ENCODE measurements at regions not wholly inside any gene's neighbourhood (a gene's known extent, or its start where the extent isn't known, plus 50 kb on each side); places are given as distances from the start of the nearest gene placed in this dataset.
"Not testable (repeated sequence)": the region's sequence is repeated elsewhere in the genome, so short reads cannot be mapped to it uniquely, and the experiment has no call there.

DNA sequence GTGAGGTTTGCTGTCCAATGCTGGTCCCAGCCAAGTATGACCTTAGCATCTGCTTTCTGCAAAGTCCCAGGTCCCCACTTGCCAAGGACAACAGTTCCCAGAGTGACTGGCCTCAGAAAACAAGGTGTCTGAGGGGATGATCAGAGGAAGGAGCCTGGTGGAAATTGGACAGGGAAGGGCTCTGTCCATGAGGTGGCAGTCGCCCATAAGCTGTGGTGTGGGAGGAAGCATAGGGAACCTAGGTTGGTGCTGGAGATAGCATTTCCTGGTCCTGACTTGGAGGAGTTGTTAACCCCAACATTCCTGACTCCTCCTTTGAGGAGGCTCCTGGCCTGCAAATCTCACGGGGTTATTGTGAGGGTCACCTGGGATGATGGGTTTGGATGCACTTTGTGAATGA is 77.8 kb downstream of the LIMS4 start:
- intact Hi-C loops (cut with DNase I); DNase-seq (ENCODE audit: low spot score): not testable (repeated sequence)

DNA sequence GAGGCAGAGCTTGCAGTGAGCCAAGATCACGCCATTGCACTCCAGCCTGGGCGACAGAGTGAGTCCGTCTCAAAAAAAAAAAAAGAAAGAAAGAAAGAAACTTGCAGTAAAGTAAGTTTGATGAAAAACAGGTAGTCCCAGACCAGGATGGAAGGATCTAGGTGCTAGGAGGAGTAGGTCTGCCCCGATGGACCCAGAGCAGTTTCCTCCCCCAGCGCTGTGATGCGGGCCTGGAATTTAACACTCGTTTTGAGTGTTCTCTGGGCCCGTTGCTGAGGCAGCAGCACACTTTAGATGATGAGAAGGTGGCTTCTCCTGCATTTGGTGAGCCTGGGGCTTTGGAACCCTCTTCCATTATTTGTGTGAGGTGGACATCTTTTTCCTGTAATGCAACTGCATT is 80.2 kb downstream of the LIMS4 start:
- intact Hi-C loops (cut with DNase I): not testable (repeated sequence)
- peak; percentile 24 for DNase-seq (ENCODE audit: low spot score)

DNA sequence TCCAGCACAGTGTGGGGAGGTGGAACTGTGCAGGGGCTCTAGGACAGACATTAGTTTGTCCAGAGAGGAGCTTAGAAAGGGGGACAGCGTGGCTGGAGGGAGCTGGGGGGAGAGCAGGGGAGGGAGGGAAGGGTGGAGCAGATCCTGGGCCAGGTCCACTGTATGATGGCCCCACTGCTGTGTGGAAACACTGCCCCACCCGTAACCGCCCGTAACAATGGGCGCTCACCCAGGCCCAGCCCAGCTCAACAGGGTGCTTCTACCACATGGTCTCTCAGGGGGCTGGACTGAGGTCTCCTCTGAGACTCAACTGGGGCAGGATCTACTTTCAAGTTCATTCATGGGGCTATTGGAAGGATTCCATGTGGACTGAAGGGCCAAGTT is 81.6 kb downstream of the LIMS4 start:
- intact Hi-C loops (cut with DNase I); DNase-seq (ENCODE audit: low spot score): not testable (repeated sequence)

DNA sequence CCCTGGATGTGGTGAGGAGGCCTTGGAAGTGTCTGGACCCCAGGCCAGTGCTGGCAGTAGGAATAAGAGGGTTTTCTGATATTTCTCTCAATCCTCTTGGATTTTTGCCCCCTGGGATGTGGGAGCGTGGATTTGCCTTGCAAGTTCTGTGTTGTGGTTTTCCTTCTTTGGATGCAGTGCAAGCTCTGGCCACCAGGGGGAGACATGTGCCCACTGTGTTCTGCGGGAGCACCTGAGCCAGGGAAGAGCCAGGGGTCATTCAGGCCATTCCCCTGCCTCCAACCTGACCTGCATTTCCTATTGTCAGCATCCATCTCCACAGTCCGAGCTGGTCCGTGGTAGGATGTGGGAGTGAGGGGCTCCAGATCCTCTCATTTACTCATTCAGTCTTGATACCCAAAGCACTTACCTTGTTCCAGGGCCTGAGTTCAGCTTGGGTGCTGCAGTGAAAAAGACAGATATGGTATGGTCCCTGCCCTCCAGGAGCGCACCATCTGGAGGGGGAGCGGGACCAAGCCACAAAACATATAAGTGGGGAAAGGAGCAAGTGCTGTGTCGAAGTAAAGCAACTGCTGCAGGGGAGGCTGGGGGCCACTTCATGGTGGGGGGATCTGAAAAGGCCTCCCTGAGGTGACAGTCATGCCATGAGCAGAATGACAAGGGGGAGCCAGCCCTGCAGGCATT is 82.1 kb downstream of the LIMS4 start:
- DNase-seq (ENCODE audit: low spot score): peak; percentile 25
- intact Hi-C loops (cut with DNase I): not testable (repeated sequence)

DNA sequence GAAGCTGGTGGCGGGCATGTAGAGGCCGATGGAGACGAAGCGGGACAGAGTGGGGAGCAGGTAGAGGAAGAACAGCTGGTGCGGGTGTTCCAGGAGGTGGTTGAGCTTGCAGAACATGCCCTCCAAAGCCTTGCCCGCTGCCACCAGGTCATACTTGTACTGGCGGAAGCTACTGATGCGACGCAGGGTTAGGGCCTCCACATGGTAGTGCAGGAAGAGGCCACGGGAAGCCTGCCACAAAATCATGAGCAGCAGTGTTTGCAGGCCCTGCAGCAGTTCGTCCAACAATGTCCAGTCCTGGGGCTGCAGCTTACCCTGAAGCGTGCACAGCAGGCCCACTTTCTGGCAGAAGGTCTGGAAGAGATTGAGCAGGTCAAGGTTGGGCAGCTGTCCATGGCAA is 85.6 kb downstream of the LIMS4 start:
- DNase-seq (ENCODE audit: low spot score); intact Hi-C loops (cut with DNase I): not testable (repeated sequence)

DNA sequence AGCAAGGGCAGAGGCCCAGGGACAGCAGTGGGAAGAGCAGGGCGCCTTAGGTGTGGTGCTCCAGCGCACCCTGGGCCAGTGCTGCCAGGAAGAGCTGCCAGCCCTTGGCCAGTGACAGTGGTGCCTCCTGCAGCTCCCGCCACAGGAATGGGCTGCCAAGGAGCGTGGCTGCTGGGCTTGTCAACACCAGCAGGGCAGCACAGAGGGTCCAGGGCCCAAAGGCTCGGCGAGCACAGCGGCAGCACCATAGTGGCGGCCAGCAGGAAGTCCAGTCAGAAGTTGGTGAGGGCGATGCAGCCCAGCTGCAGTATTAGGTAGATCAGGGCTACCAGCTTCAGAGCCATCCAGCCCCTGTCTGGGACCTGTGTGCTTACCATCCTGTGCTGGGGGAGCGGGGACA is 86.1 kb downstream of the LIMS4 start:
- DNase-seq (ENCODE audit: low spot score): peak; percentile 68
- intact Hi-C loops (cut with DNase I): not testable (repeated sequence)

DNA sequence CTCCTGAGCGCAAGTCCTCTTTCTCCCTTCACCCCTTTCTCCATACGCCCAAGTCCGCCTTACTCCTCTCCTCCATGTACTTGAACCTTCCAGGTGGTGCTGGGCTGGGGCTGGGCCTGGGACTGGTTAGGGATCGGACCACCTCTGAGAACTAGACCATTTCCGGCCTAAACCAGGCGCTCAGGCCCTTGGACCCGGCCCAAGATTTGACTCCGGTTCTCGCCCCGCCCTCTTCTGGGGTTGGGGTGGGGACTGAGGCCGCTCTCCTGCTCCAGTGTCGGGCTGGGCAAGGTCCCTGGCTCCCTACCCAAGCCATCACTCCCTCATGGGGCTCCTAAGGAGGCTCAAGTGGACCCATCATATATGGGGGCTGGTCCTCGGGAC is 87.9 kb downstream of the LIMS4 start:
- DNase-seq (ENCODE audit: low spot score); intact Hi-C loops (cut with DNase I): not testable (repeated sequence)

DNA sequence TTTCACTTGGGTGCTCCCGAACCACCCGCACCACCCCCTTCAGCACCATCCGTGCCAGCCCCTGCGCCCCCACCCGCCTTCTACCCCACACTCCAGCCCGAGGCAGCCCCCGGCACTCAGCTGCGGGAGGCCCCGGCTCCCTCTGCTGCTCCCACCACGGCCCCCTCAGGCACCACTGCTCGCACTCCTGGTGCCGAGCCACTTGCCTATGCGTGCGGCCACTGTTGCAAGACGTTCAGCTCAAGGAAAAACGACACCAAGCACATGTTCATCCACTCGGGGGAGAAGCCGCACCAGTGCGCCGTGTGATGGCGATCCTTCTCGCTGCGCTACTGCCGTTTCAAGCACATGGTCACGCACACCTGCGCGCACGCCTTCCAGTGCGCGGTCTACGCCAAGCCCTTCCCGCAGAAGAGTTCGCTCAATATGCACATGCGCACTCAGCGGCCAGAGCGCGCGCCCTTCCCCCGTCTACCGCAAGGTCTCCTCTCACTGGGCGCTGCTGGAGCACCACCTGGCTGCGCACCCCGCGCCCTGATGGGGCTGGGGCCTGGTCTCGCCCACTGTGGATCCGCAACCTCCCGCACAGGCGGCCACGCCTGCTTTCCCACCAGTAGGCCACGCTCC is 88.4 kb downstream of the LIMS4 start:
- intact Hi-C loops (cut with DNase I): not testable (repeated sequence)

DNA sequence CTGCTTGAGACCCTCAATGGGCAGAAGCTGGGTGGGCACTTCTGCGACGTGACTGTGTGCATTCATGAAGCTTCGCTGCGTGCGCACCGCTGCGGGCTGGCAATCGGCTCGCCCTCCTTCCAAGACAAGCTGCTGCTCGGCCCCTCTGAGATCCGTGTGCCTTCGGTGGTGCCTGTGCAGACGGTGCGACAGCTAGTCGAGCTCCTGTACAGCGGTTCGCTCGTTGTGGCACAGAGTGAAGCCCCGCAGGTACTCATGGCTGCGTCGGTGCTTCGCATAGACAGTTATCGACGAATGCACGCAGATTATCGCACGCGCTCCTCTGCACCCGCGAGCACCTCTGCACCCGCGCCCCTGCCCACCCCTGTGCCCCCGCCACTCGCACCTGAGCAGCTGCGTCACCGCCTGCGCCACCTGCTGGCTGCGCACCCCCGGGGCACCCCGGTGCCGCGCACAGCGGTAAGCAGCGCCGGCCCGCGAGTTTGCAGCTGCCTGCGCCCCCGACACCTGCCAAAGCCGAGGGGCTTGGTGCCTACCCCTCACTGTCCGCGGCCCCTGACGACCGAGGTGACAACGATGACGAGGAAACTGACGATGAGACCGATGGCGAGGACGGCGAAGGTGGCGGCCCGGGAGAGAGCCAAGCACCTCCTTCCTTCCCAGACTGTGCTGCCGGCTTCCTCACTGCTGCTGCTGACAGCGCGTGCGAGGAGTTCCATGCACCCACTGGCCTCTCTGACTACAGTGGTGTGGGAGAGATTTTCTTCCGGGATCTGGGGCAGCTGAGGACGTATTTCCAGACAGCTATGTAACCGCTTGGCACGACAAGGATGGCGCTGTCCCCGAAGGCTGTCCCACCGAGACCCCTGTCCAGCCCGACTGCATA is 89.2 kb downstream of the LIMS4 start:
- intact Hi-C loops (cut with DNase I); DNase-seq (ENCODE audit: low spot score): not testable (repeated sequence)

More for the DNA sequence above, 88.4 kb downstream of the LIMS4 start:
- DNase-seq (ENCODE audit: low spot score): not testable (repeated sequence)

DNA sequence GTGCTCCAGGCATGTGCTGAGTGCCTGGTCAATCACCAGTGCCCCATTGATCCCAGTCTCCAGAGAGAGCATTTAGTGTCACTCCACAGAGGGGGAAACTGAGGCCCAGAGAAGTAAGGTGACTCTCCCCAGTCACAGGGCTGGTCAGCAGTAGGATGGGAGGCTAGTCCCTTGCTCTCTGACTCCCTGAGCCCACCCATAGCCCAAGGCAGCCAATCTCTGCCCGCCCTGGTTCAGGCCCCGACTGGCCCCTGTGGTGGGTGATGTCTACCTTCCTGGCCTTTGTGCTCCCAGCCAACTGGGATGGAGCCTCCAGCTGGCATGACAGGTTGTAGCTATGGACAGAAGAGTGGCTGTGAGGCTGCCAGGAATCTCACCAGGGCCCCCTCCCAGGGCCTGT is 99.1 kb downstream of the LIMS4 start:
- DNase-seq (ENCODE audit: low spot score); intact Hi-C loops (cut with DNase I): not testable (repeated sequence)

DNA sequence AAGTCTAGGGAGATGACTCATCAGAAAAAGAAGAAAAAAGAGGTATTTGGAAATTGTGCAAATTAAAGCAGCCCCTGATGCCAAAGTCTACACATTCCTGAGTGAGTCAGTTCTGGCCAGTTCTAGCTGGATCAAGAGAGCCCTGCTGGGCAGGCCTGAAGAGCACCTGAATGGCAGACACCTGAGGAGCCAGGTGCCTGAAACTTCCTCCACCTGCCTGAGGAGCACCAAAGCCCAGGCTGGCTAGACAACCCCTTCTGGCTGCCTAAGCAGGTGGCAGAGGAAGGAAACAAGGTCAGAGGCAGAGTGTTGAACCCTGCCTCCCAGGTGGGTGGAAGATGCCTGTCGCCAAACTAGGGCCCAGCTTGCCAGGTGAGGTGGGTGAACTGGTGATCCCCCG is 101.0 kb downstream of the LIMS4 start:
- DNase-seq (ENCODE audit: low spot score); intact Hi-C loops (cut with DNase I): not testable (repeated sequence)

DNA sequence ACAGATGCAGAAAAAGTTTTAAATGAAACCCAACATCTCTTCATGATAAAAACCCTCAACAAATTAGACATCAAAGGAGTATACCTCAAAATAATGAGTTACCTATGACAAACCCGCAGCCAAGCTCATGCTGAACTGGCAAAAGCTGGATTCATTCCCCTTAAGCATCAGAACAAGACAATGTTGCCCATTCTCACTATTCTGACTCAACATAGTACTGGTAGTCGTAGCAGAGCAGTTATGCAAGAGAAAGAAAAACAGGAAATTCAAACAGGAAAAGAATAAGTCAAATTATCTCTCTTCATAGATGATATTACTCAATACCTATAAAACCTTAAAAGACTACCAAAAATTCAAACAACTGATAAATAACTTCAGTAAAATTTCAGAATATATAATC is 115.0 kb downstream of the LIMS4 start:
- intact Hi-C loops (cut with DNase I); DNase-seq (ENCODE audit: low spot score): not testable (repeated sequence)

DNA sequence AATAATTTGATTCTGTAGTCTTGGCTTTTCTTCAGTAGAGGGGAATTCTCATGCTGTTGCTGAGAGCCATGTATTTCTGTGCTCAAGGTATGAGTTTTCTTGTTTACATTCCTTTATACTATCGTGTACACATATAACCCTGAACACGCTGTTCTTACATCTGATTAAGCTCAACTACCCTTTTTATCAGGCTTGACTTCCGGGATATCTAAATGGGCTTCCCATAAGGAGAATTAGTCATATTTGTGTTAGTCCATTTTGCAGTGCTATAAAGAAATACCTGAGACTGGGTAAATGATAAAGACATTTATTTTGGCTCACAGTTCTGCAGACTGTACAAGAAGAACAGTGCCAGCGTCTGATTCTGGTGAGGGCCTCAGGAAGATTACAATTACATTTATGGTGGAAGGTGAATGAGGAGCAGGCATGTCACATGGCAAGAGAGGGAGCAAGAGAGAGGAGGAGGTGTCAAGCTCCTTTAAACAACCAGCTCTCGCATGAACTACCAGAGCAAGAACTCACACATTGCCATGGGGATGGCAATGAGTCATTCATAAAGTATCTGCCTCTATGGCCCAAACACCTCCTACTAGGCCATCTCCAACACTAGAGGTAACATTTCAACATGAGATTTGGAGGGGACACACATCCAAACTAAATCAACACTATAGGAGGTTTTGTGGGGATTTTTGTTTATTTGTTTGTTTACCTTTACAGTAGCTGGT is 118.2 kb downstream of the LIMS4 start:
- intact Hi-C loops (cut with DNase I); DNase-seq (ENCODE audit: low spot score): not testable (repeated sequence)

DNA sequence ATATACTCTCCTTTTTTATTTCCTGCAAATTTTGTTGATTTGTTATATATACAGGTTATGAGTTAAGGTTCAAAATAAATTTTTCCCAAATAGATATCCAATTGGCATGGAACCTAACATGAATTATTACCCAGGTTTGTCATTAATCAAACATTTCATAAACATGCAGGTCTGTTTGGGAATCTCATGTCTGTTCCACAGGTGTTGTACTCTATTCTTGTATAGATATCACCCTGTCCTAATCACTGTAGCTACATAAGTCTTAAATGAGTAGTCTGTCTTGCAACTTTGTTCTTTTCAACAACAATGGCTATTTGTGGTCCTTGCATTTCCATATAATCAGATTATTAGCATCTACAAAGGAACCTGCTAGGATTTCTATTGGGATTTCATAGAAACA is 121.9 kb downstream of the LIMS4 start:
- intact Hi-C loops (cut with DNase I); DNase-seq (ENCODE audit: low spot score): not testable (repeated sequence)

DNA sequence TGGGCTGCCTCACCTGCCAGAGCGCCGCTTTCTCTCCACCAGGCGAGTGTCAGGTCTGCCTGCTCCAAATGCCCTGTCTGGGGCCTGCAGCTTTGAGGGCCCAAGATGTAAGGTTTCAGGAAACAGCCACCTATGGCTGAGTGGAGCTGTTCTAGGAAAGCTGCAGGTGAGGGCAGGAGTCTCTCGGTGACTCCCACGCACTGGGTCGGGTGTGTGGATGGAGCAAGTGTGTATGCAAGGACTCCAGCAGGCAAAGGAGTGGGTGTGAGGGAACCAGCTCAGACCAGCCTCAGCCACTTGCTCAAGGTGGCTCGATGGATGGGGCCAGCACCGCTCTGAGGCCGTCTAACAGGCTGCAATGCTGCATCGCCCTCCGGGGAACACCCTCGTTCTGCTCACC is 123.7 kb downstream of the LIMS4 start:
- DNase-seq (ENCODE audit: low spot score): peak; percentile 67
- intact Hi-C loops (cut with DNase I): not testable (repeated sequence)

DNA sequence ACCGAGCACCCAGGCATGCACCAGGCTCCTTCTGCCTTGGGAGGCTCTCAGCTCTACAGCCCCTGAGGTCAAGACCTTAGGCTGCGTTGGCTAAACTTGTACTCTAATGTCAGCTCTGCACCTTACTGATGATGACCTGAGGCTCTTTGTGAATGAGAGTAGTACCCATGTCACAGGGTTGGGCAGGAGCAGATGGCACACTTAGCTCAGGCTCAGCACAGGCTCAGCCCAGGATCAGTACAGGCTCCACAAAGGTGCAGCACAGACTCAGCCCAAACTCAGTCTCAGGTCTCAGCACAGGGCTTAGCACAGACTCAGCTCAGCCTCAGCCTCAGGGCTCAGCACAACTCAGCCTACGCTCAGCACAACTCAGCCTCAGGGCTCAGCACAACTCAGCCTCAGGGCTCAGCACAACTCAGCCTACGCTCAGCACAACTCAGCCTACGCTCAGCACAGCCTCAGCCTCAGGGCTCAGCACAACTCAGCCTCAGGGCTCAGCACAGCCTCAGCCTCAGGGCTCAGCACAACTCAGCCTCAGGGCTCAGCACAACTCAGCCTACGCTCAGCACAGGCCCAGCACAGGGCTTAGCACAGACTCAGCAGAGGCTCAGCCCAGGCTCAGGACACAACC is 128.1 kb downstream of the LIMS4 start:
- DNase-seq (ENCODE audit: low spot score): peak; percentile 23
- intact Hi-C loops (cut with DNase I): not testable (repeated sequence)

DNA sequence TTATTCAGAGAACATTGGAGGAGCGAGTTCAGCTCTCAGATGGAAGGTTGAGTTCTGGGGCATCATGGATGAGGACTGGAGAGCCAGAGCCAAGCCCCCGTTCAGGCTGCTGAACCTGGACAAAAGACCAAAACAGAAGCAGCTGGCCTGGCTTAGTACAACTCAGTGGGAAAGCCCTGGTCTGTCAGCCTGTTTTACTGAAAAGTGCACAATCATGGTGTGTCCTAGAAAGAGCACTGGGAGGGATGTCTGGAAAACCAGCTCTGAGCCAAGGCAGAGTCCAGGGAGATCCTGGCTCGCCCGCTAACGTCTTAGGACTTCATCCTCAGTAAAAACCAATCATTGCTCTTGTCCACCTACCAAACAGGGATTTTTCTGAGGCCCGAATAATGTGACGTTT is 129.7 kb upstream of the MTLN start:
- intact Hi-C loops (cut with DNase I): not testable (repeated sequence)

DNA sequence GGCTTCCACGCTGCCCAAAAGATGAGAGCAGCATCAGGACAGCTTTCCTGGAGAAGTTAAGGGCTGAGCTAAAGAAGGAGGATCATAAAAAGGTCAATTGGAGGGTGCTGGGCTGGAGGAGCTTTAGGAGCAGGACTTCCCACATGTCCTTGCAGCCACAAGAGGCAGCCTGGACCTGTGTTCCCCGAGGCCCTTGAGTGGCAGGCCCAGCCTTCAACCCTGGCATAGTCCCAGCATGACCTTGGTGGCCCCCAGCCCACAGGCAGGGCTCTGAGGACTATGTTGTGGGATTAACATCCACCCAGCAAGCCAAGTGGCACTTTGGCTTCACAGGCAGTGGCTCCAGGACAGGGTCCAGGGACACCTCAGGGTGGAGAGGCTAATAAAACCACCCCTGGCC is 126.8 kb upstream of the MTLN start:
- intact Hi-C loops (cut with DNase I); DNase-seq (ENCODE audit: low spot score): not testable (repeated sequence)

More for the DNA sequence above, 129.7 kb upstream of the MTLN start:
- DNase-seq (ENCODE audit: low spot score): not testable (repeated sequence)
